ENCODE measurements at regions not wholly inside any gene's neighbourhood (a gene's known extent, or its start where the extent isn't known, plus 50 kb on each side); places are given as distances from the start of the nearest gene placed in this dataset.

GRCh38 chr2:12841021-12841420 is 124.3 kb downstream of the TRIB2 start:
- Mint-ChIP-seq H3K36me3 (ENCODE audit: low read depth) (no peaks in the 10 kb centered on the region), H3K4me3 (no peak overlapping the region), H3K27me3 (peaks cover 4% of the 10 kb centered on the region), H3K4me1 (peaks cover 13% of the 10 kb centered on the region), H3K27ac (no peak overlapping the region)
- H3K9me3 ChIP-seq (ENCODE audit: control insufficient read depth, low read length, poor library complexity, severe bottlenecking) = no peaks in the 10 kb centered on the region
- ATAC-seq (no peak), DNase-seq (no peak)

GRCh38 chr2:12842917-12843316 is 126.2 kb downstream of the TRIB2 start:
- no peaks in the 10 kb centered on the region for H3K27me3 Mint-ChIP-seq
- no peak overlapping the region for H3K27ac Mint-ChIP-seq
- no peak for DNase-seq
- H3K4me1 Mint-ChIP-seq = peaks cover 8% of the 10 kb centered on the region
- no peaks in the 10 kb centered on the region for H3K36me3 Mint-ChIP-seq (ENCODE audit: low read depth)
- no peak for ATAC-seq
- H3K4me3 Mint-ChIP-seq = no peak overlapping the region
- no peaks in the 10 kb centered on the region for H3K9me3 ChIP-seq (ENCODE audit: control insufficient read depth, low read length, poor library complexity, severe bottlenecking)

GRCh38 chr2:12844511-12844910 is 127.8 kb downstream of the TRIB2 start:
- no peaks in the 10 kb centered on the region for H3K36me3 Mint-ChIP-seq (ENCODE audit: low read depth)
- ATAC-seq (no peak), DNase-seq (no peak)
- no peak overlapping the region for H3K4me3 Mint-ChIP-seq
- no peak overlapping the region for H3K27ac Mint-ChIP-seq
- peaks cover 8% of the 10 kb centered on the region for H3K4me1 Mint-ChIP-seq
- no peaks in the 10 kb centered on the region for H3K27me3 Mint-ChIP-seq
- no peaks in the 10 kb centered on the region for H3K9me3 ChIP-seq (ENCODE audit: control insufficient read depth, low read length, poor library complexity, severe bottlenecking)

GRCh38 chr2:12847694-12848575 is 131.2 kb downstream of the TRIB2 start:
- DNase-seq (no peak), ATAC-seq (no peak)
- no peaks in the 10 kb centered on the region for H3K9me3 ChIP-seq (ENCODE audit: control insufficient read depth, low read length, poor library complexity, severe bottlenecking)
- H3K27ac Mint-ChIP-seq = no peak overlapping the region
- no peaks in the 10 kb centered on the region for H3K27me3 Mint-ChIP-seq
- H3K4me3 Mint-ChIP-seq = no peak overlapping the region
- peaks cover 7% of the 10 kb centered on the region for H3K4me1 Mint-ChIP-seq
- no peaks in the 10 kb centered on the region for H3K36me3 Mint-ChIP-seq (ENCODE audit: low read depth)

- H3K36me3 Mint-ChIP-seq (ENCODE audit: low read depth) = no peaks in the 10 kb centered on the region
- H3K27ac Mint-ChIP-seq = no peak overlapping the region
- no peaks in the 10 kb centered on the region for H3K27me3 Mint-ChIP-seq
- ATAC-seq (no peak), DNase-seq (no peak)
- peaks cover 7% of the 10 kb centered on the region for H3K4me1 Mint-ChIP-seq
- no peaks in the 10 kb centered on the region for H3K9me3 ChIP-seq (ENCODE audit: control insufficient read depth, low read length, poor library complexity, severe bottlenecking)
- no peak overlapping the region for H3K4me3 Mint-ChIP-seq
These were observed 135.4 kb downstream of the TRIB2 start for GRCh38 chr2:12852135-12852534.

- DNase-seq (no peak), ATAC-seq (no peak)
- no peaks in the 10 kb centered on the region for H3K9me3 ChIP-seq (ENCODE audit: control insufficient read depth, low read length, poor library complexity, severe bottlenecking)
- Mint-ChIP-seq H3K4me1 (peaks cover 7% of the 10 kb centered on the region), H3K4me3 (no peak overlapping the region), H3K27me3 (no peaks in the 10 kb centered on the region), H3K36me3 (ENCODE audit: low read depth) (no peaks in the 10 kb centered on the region), H3K27ac (no peak overlapping the region)
These were observed 137.3 kb downstream of the TRIB2 start for GRCh38 chr2:12854001-12854530.

- H3K27ac Mint-ChIP-seq = no peak overlapping the region
- no peaks in the 10 kb centered on the region for H3K9me3 ChIP-seq (ENCODE audit: control insufficient read depth, low read length, poor library complexity, severe bottlenecking)
- DNase-seq = no peak
- no peaks in the 10 kb centered on the region for H3K27me3 Mint-ChIP-seq
- H3K36me3 Mint-ChIP-seq (ENCODE audit: low read depth) = no peaks in the 10 kb centered on the region
- no peak for ATAC-seq
- H3K4me3 Mint-ChIP-seq = peak overlapping the region; percentile 53
- H3K4me1 Mint-ChIP-seq = peaks cover 5% of the 10 kb centered on the region
These were observed 138.8 kb downstream of the TRIB2 start for GRCh38 chr2:12855508-12855907.

- Mint-ChIP-seq H3K4me3 (no peak overlapping the region), H3K36me3 (ENCODE audit: low read depth) (no peaks in the 10 kb centered on the region), H3K27ac (no peak overlapping the region), H3K4me1 (peaks cover 15% of the 10 kb centered on the region), H3K27me3 (no peaks in the 10 kb centered on the region)
- ATAC-seq (peak; percentile 95), DNase-seq (peak in 2 of 3 donors; percentile 12 to 25)
- H3K9me3 ChIP-seq (ENCODE audit: control insufficient read depth, low read length, poor library complexity, severe bottlenecking) = no peaks in the 10 kb centered on the region
These were observed 140.3 kb downstream of the TRIB2 start for GRCh38 chr2:12856934-12857601.

- no peaks in the 10 kb centered on the region for H3K9me3 ChIP-seq (ENCODE audit: control insufficient read depth, low read length, poor library complexity, severe bottlenecking)
- Mint-ChIP-seq H3K4me3 (no peak overlapping the region), H3K36me3 (ENCODE audit: low read depth) (no peaks in the 10 kb centered on the region), H3K27me3 (no peaks in the 10 kb centered on the region), H3K27ac (no peak overlapping the region), H3K4me1 (peaks cover 15% of the 10 kb centered on the region)
- DNase-seq (no peak), ATAC-seq (no peak)
These were observed 141.2 kb downstream of the TRIB2 start for GRCh38 chr2:12857891-12858290.

GRCh38 chr2:12858786-12859185 is 142.1 kb downstream of the TRIB2 start:
- ATAC-seq = no peak
- Mint-ChIP-seq H3K4me1 (peaks cover 15% of the 10 kb centered on the region), H3K36me3 (ENCODE audit: low read depth) (no peaks in the 10 kb centered on the region), H3K27ac (no peak overlapping the region), H3K4me3 (no peak overlapping the region), H3K27me3 (no peaks in the 10 kb centered on the region)
- H3K9me3 ChIP-seq (ENCODE audit: control insufficient read depth, low read length, poor library complexity, severe bottlenecking) = no peaks in the 10 kb centered on the region
- DNase-seq = no peak

- no peak overlapping the region for H3K27ac Mint-ChIP-seq
- H3K27me3 Mint-ChIP-seq = no peaks in the 10 kb centered on the region
- DNase-seq (no peak), ATAC-seq (no peak)
- H3K4me3 Mint-ChIP-seq = peak overlapping the region; percentile 55
- H3K9me3 ChIP-seq (ENCODE audit: control insufficient read depth, low read length, poor library complexity, severe bottlenecking) = no peaks in the 10 kb centered on the region
- no peaks in the 10 kb centered on the region for H3K36me3 Mint-ChIP-seq (ENCODE audit: low read depth)
- H3K4me1 Mint-ChIP-seq = peaks cover 11% of the 10 kb centered on the region
These were observed 144.7 kb downstream of the TRIB2 start for GRCh38 chr2:12861344-12861930.

GRCh38 chr2:12862541-12862940 is 145.8 kb downstream of the TRIB2 start:
- H3K4me1 Mint-ChIP-seq = peaks cover 11% of the 10 kb centered on the region
- H3K4me3 Mint-ChIP-seq = no peak overlapping the region
- DNase-seq = no peak
- H3K27me3 Mint-ChIP-seq = no peaks in the 10 kb centered on the region
- H3K27ac Mint-ChIP-seq = no peak overlapping the region
- ATAC-seq = no peak
- no peaks in the 10 kb centered on the region for H3K9me3 ChIP-seq (ENCODE audit: control insufficient read depth, low read length, poor library complexity, severe bottlenecking)
- no peaks in the 10 kb centered on the region for H3K36me3 Mint-ChIP-seq (ENCODE audit: low read depth)

GRCh38 chr2:12863937-12864336 is 147.2 kb downstream of the TRIB2 start:
- no peaks in the 10 kb centered on the region for H3K36me3 Mint-ChIP-seq (ENCODE audit: low read depth)
- no peak overlapping the region for H3K27ac Mint-ChIP-seq
- no peak overlapping the region for H3K4me3 Mint-ChIP-seq
- H3K9me3 ChIP-seq (ENCODE audit: control insufficient read depth, low read length, poor library complexity, severe bottlenecking) = no peaks in the 10 kb centered on the region
- no peak for DNase-seq
- no peaks in the 10 kb centered on the region for H3K27me3 Mint-ChIP-seq
- peaks cover 11% of the 10 kb centered on the region for H3K4me1 Mint-ChIP-seq
- no peak for ATAC-seq
